ENCODE measurements at regions not wholly inside any gene's neighbourhood (a gene's known extent, or its start where the extent isn't known, plus 50 kb on each side); places are given as distances from the start of the nearest gene placed in this dataset.

DNA sequence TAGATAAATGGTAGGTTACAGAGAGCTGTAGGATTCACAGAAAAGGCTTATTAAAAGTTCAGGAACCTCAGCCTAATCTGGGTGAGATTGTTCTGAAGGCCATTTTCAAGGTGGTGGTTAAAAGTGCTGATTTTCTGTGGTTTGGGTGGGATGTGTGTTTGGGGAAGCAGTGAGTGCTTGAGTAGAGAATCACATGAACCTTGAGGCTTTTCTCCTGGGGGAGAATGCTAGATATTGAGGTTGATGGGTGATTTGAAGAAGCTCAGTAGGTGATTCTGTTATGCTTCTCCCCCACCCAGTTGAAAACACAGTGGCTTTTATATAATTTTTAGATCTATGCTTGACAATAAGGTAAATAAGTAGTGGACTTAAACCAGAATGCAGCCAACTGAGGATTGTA lies 420.9 kb downstream of the PCNX1 start:
- Histone ChIP-seq H3K27me3 (ENCODE audit: insufficient read depth, low read depth, low read length) (no peaks in the 10 kb centered on the region), H4K20me1 (ENCODE audit: insufficient read depth) (no peaks in the 10 kb centered on the region), H3K79me2 (replicated peaks; ENCODE audit: insufficient read depth, low read length) (peaks cover 17% of the 10 kb centered on the region), H3K4me2 (ENCODE audit: low read length) (no peak overlapping the region), H3K9me2 (ENCODE audit: insufficient read depth, low read length) (no peaks in the 10 kb centered on the region), H2AFZ (ENCODE audit: low read depth, low read length) (no peak overlapping the region), H3K9me3 (ENCODE audit: low read length) (no peaks in the 10 kb centered on the region), H3K4me3 (ENCODE audit: low read length) (no peak overlapping the region), H3K36me3 (ENCODE audit: insufficient read depth, low read length) (no peaks in the 10 kb centered on the region), H3K9ac (ENCODE audit: low read length) (no peak overlapping the region), H3K27ac (ENCODE audit: low read length) (no peak overlapping the region), H3F3A (ENCODE audit: insufficient read depth, low read length, poor library complexity, severe bottlenecking) (no peaks in the 10 kb centered on the region)
- no peak for TF ChIP-seq TAF1 (IDR thresholded peaks at IDR 0.05; ENCODE audit: low read depth)
- TF ChIP-seq, protein P1, sequence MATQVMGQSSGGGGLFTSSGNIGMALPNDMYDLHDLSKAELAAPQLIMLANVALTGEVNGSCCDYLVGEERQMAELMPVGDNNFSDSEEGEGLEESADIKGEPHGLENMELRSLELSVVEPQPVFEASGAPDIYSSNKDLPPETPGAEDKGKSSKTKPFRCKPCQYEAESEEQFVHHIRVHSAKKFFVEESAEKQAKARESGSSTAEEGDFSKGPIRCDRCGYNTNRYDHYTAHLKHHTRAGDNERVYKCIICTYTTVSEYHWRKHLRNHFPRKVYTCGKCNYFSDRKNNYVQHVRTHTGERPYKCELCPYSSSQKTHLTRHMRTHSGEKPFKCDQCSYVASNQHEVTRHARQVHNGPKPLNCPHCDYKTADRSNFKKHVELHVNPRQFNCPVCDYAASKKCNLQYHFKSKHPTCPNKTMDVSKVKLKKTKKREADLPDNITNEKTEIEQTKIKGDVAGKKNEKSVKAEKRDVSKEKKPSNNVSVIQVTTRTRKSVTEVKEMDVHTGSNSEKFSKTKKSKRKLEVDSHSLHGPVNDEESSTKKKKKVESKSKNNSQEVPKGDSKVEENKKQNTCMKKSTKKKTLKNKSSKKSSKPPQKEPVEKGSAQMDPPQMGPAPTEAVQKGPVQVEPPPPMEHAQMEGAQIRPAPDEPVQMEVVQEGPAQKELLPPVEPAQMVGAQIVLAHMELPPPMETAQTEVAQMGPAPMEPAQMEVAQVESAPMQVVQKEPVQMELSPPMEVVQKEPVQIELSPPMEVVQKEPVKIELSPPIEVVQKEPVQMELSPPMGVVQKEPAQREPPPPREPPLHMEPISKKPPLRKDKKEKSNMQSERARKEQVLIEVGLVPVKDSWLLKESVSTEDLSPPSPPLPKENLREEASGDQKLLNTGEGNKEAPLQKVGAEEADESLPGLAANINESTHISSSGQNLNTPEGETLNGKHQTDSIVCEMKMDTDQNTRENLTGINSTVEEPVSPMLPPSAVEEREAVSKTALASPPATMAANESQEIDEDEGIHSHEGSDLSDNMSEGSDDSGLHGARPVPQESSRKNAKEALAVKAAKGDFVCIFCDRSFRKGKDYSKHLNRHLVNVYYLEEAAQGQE (IDR thresholded peaks at IDR 0.05; ENCODE audit: borderline replicate concordance) = no peak
- no peak for TF ChIP-seq CTCF (IDR thresholded peaks at IDR 0.05; ENCODE audit: poor library complexity, severe bottlenecking)
- TF ChIP-seq RAD21 (conservative IDR thresholded peaks at IDR 0.05) = no peak
- TF ChIP-seq SMC3 (conservative IDR thresholded peaks at IDR 0.05; ENCODE audit: poor library complexity) = no peak
- TF ChIP-seq MXI1 (conservative IDR thresholded peaks at IDR 0.05; ENCODE audit: poor library complexity, severe bottlenecking) = no peak
- TF ChIP-seq POLR2AphosphoS5 (IDR thresholded peaks at IDR 0.05) = no peak
- no peak for TF ChIP-seq EZH2 (IDR thresholded peaks at IDR 0.05; ENCODE audit: borderline replicate concordance, insufficient read depth, low read length, poor library complexity, severe bottlenecking)
- no peak for TF ChIP-seq EP300 (conservative IDR thresholded peaks at IDR 0.05; ENCODE audit: poor library complexity, severe bottlenecking)

GRCh38 chr14:71328954-71329353 lies 421.7 kb downstream of the PCNX1 start:
- TF ChIP-seq CTCF (IDR thresholded peaks at IDR 0.05; ENCODE audit: poor library complexity, severe bottlenecking) = no peak
- no peak for TF ChIP-seq POLR2AphosphoS5 (IDR thresholded peaks at IDR 0.05)
- no peak for TF ChIP-seq SMC3 (conservative IDR thresholded peaks at IDR 0.05; ENCODE audit: poor library complexity)
- no peak for TF ChIP-seq MXI1 (conservative IDR thresholded peaks at IDR 0.05; ENCODE audit: poor library complexity, severe bottlenecking)

More at GRCh38 chr14:71328954-71329353, 421.7 kb downstream of the PCNX1 start:
- Histone ChIP-seq H3F3A (ENCODE audit: insufficient read depth, low read length, poor library complexity, severe bottlenecking) (no peaks in the 10 kb centered on the region), H2AFZ (ENCODE audit: low read depth, low read length) (no peak overlapping the region), H3K4me2 (ENCODE audit: low read length) (no peak overlapping the region), H3K9me3 (ENCODE audit: low read length) (no peaks in the 10 kb centered on the region), H3K27me3 (ENCODE audit: insufficient read depth, low read depth, low read length) (no peaks in the 10 kb centered on the region), H3K4me3 (ENCODE audit: low read length) (no peak overlapping the region), H3K36me3 (ENCODE audit: insufficient read depth, low read length) (no peaks in the 10 kb centered on the region), H3K79me2 (replicated peaks; ENCODE audit: insufficient read depth, low read length) (peaks cover 9% of the 10 kb centered on the region), H3K9ac (ENCODE audit: low read length) (no peak overlapping the region), H4K20me1 (ENCODE audit: insufficient read depth) (no peaks in the 10 kb centered on the region), H3K9me2 (ENCODE audit: insufficient read depth, low read length) (no peaks in the 10 kb centered on the region), H3K27ac (ENCODE audit: low read length) (no peak overlapping the region)
